ENCODE measurements at regions not wholly inside any gene's neighbourhood (a gene's known extent, or its start where the extent isn't known, plus 50 kb on each side); places are given as distances from the start of the nearest gene placed in this dataset.

- ATAC-seq = no peak
- DNase-seq (ENCODE audit: low spot score) = no peak
- Mint-ChIP-seq H3K4me3 (no peak overlapping the region), H3K9me3 (peaks cover 15% of the 10 kb centered on the region), H3K4me1 (peaks cover 15% of the 10 kb centered on the region), H3K27me3 (ENCODE audit: low read depth) (no peaks in the 10 kb centered on the region; the same call in 1 of the 2 replicates), H3K36me3 (no peaks in the 10 kb centered on the region), H3K27ac (no peak overlapping the region)
- CTCF ChIA-PET = interaction anchor here (1.0 to 2.5 kb wide), 2 partner anchors 66 to 158 kb away, joined by 5 to 8 read pairs; no protein-coding TSS in a partner anchor
- TF ChIP-seq NFE2L1 (CRISPR knock-in tag; IDR thresholded peaks at IDR 0.05) (no peak), OVOL2 (CRISPR knock-in tag; IDR thresholded peaks at IDR 0.05; ENCODE audit: borderline replicate concordance) (no peak), NFATC4 (CRISPR knock-in tag; IDR thresholded peaks at IDR 0.05) (no peak), RORB (CRISPR knock-in tag; IDR thresholded peaks at IDR 0.05) (no peak), FOXP4 (CRISPR knock-in tag; IDR thresholded peaks at IDR 0.05) (no peak), CTCF (IDR thresholded peaks at IDR 0.05) (no peak), RELA (CRISPR knock-in tag; IDR thresholded peaks at IDR 0.05; ENCODE audit: borderline replicate concordance) (no peak), ELF4 (CRISPR knock-in tag; IDR thresholded peaks at IDR 0.05; ENCODE audit: low read depth) (no peak), SMAD4 (CRISPR knock-in tag; IDR thresholded peaks at IDR 0.05) (no peak), ATF6 (CRISPR knock-in tag; IDR thresholded peaks at IDR 0.05) (no peak), CDX4 (CRISPR knock-in tag; IDR thresholded peaks at IDR 0.05; ENCODE audit: borderline replicate concordance) (no peak), NFYB (CRISPR knock-in tag; conservative IDR thresholded peaks at IDR 0.05; ENCODE audit: low read depth) (no peak)
- POLR2A ChIA-PET = no interaction called here
These were observed 473.1 kb upstream of the UBE2E2 start for GRCh38 chr3:22729981-22730380.

GRCh38 chr3:22730701-22731100 lies 472.4 kb upstream of the UBE2E2 start:
- ChIA-PET POLR2A (no interaction called here), CTCF (no interaction called here)
- Mint-ChIP-seq H3K9me3 (peaks cover 15% of the 10 kb centered on the region), H3K4me3 (no peak overlapping the region), H3K36me3 (no peaks in the 10 kb centered on the region), H3K4me1 (peaks cover 15% of the 10 kb centered on the region), H3K27ac (no peak overlapping the region), H3K27me3 (ENCODE audit: low read depth) (no peaks in the 10 kb centered on the region; the same call in 1 of the 2 replicates)
- ATAC-seq (no peak), DNase-seq (ENCODE audit: low spot score) (no peak)
- TF ChIP-seq ATF2 (CRISPR knock-in tag; IDR thresholded peaks at IDR 0.05; ENCODE audit: borderline replicate concordance, low read depth) (no peak), IRF1 (CRISPR knock-in tag; IDR thresholded peaks at IDR 0.05) (no peak), GTF2I (CRISPR knock-in tag; conservative IDR thresholded peaks at IDR 0.05) (no peak), CTCF (IDR thresholded peaks at IDR 0.05) (no peak), ATF3 (CRISPR knock-in tag; conservative IDR thresholded peaks at IDR 0.05) (no peak), ATF1 (CRISPR knock-in tag; IDR thresholded peaks at IDR 0.05) (no peak), ERG (CRISPR knock-in tag; IDR thresholded peaks at IDR 0.05) (no peak), ZNF281 (CRISPR knock-in tag; IDR thresholded peaks at IDR 0.05) (no peak), NR1H2 (CRISPR knock-in tag; IDR thresholded peaks at IDR 0.05) (no peak)

All from WTC11 (cell line).